Lower leg skin (tissue), 4 donors: ENCODE measurements at regions not wholly inside any gene's neighbourhood (a gene's known extent, or its start where the extent isn't known, plus 50 kb on each side); places are given as distances from the start of the nearest gene placed in this dataset.

Source experiments
- DNase-seq, 2 donors: peaks; one replicate each; pipeline ENCODE4 v3.0.0-alpha.2; 2019; ENCODE audit warnings: low spot score in 2 of 2
- H3K4me3 ChIP-seq: fragments of 200-600 bp; sonication (generic); 2 replicates; pipeline ENCODE4 v1.5.1; 2017; ENCODE audit warnings: mild to moderate bottlenecking, low read depth; ENCODE audit not compliant: poor library complexity, severe bottlenecking
- POLR2A ChIP-seq, 2 donors: fragments of 450-650 bp; IDR thresholded peaks; one replicate each; pipeline ENCODE4 v1.6.1; 2016 to 2017; ENCODE audit warnings: antibody characterized with exemption in 2 of 2, mild to moderate bottlenecking in 1 of 2, moderate library complexity in 1 of 2
- WGBS, 2 donors: methylation state at CpG; one replicate each; pipeline ENCODE4 v1.1.5; 2018; 5-methylcytosine and 5-hydroxymethylcytosine counted together
- intact Hi-C: fragments of 100-400 bp; cut with DNase I; formaldehyde crosslinking; loops from one replicate; pipeline ENCODE4 v1.15.0; 2023; ENCODE audit warnings: low total_unique reads
- TF ChIP-seq, protein P1 (sequence below), 3 donors: fragments of 450-650 bp; IDR thresholded peaks; one replicate each; pipeline ENCODE4 v1.5.1; 2016; ENCODE audit warnings: antibody characterized with exemption in 3 of 3, mild to moderate bottlenecking in 3 of 3, moderate library complexity in 2 of 3

DNA sequence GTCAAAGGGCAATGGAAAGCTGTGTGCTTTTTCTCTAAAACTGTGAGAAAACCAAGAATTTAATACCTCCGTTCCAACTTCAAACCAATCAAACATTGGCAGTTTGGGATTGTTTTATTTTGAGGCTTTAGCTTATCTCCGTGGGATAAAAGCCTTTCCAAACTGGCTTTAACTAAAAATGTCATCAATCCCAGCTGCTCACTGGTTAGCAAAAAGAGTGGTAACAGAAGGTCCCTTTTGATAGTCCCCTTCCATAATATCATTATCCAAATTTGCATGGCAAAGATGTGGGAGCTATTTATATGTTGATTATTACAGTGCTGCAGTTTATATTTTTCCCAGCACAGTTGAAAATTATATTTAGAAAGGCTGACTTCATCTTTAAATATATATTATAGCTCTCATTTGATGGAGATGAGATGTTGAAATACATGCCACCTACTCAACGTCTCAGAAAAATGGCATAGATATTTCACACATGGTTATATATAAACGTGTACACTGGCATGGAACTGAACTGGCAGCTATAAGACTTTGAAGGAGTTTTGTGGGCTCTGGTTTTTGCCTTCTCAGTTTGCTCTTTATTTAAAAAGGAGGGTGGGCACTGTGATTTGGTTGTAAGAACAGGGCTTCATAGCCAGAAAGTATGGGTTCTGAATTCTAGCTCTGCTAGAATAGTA lies 707.1 kb upstream of the SLIT2 start:
- intact Hi-C loops, result no loop called here
- WGBS, 2 donors, result 75 to 76% methylated on average over 4 of the region's 4 CpGs
- H3K4me3 ChIP-seq, result no peak overlapping the region
- TF ChIP-seq POLR2A (IDR thresholded peaks at IDR 0.05), result no peak
- TF ChIP-seq, protein P1, sequence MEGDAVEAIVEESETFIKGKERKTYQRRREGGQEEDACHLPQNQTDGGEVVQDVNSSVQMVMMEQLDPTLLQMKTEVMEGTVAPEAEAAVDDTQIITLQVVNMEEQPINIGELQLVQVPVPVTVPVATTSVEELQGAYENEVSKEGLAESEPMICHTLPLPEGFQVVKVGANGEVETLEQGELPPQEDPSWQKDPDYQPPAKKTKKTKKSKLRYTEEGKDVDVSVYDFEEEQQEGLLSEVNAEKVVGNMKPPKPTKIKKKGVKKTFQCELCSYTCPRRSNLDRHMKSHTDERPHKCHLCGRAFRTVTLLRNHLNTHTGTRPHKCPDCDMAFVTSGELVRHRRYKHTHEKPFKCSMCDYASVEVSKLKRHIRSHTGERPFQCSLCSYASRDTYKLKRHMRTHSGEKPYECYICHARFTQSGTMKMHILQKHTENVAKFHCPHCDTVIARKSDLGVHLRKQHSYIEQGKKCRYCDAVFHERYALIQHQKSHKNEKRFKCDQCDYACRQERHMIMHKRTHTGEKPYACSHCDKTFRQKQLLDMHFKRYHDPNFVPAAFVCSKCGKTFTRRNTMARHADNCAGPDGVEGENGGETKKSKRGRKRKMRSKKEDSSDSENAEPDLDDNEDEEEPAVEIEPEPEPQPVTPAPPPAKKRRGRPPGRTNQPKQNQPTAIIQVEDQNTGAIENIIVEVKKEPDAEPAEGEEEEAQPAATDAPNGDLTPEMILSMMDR (IDR thresholded peaks at IDR 0.05), result no peak
- DNase-seq, result no peak

DNA sequence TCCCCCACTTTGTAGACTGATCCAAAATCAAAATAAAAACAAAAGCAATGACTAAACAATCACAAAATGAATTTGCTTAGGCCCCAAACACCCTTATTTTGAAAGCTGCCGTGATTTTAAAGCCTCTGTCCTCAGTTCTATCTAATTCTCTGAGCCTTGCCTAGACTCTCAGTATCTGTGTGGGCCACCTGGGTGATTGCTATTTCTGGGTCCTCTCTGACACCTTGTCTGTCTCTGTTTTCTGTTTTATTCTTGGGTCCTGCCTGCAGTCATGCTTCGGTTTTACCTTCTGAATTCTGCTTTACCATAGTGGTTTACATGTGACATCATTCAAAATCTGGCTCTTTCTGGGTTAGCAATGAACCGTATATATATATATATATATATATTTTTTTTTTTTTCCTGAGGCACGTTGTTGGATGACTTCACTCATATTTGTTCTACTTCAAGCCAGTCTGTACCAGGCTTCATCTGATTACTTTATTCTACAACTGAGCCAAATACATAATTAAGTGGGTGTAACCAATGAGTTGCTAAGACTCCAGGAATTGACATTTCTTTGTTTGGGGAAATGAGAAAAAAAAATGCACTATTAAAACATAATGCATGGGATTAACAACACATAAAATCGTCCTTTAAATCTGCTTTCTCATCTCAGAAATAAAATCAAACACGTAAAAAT lies 710.7 kb upstream of the SLIT2 start:
- DNase-seq, result no peak
- WGBS, 2 donors, result 47 to 48% methylated on average over 6 of the region's 6 CpGs
- H3K4me3 ChIP-seq, result no peak overlapping the region
- no peak for TF ChIP-seq POLR2A (IDR thresholded peaks at IDR 0.05)
- TF ChIP-seq, protein P1 (IDR thresholded peaks at IDR 0.05), result no peak
- intact Hi-C loops, result no loop called here

DNA sequence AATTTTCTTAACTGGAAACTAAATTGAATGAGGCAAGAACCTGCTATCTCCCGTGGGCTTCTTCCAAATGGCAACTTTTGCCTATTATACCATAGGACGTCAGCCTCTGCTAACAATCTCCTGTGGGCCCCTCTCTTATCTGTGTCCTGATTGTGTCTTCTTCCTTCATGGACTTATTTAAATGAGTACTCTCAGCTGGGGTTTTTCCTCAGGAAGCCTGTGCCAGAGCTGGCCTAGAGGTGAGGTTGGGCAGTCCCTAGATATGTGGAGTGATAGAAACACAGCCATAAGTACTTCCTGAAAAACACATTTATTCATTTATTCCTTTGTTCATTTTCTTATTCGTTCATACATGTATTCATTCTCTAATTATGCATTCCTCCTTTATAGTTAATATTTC lies 712.5 kb upstream of the SLIT2 start:
- TF ChIP-seq POLR2A (IDR thresholded peaks at IDR 0.05), result no peak
- TF ChIP-seq, protein P1 (IDR thresholded peaks at IDR 0.05), result no peak
- DNase-seq, result no peak
- 49 to 55% methylated on average over 3 of the region's 3 CpGs for WGBS, 2 donors
- intact Hi-C loops, result no loop called here
- no peak overlapping the region for H3K4me3 ChIP-seq

DNA sequence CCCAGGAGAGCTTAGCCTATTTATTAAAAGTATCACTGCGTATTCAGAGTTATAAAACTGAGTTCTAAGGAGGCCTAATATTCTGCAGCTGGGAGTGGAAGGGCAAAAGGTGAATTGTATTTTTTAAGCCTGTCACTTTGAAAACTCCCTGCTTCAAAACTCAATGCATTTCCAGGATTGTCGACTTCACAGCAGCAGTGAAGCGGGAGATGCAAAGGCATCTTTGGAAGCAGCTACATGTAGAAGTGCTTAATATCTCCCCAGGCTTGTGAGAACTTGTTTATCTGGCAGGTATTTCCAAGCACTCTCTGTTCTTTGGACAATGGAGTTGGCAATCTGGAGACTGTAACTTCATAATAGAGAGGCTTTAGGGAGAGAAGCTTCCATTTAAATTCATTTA lies 717.5 kb upstream of the SLIT2 start:
- 55 to 72% methylated on average over 3 of the region's 3 CpGs for WGBS, 2 donors
- no peak for DNase-seq
- TF ChIP-seq, protein P1 (IDR thresholded peaks at IDR 0.05), result no peak
- TF ChIP-seq POLR2A (IDR thresholded peaks at IDR 0.05), result no peak
- H3K4me3 ChIP-seq, result no peak overlapping the region
- intact Hi-C loops, result no loop called here

DNA sequence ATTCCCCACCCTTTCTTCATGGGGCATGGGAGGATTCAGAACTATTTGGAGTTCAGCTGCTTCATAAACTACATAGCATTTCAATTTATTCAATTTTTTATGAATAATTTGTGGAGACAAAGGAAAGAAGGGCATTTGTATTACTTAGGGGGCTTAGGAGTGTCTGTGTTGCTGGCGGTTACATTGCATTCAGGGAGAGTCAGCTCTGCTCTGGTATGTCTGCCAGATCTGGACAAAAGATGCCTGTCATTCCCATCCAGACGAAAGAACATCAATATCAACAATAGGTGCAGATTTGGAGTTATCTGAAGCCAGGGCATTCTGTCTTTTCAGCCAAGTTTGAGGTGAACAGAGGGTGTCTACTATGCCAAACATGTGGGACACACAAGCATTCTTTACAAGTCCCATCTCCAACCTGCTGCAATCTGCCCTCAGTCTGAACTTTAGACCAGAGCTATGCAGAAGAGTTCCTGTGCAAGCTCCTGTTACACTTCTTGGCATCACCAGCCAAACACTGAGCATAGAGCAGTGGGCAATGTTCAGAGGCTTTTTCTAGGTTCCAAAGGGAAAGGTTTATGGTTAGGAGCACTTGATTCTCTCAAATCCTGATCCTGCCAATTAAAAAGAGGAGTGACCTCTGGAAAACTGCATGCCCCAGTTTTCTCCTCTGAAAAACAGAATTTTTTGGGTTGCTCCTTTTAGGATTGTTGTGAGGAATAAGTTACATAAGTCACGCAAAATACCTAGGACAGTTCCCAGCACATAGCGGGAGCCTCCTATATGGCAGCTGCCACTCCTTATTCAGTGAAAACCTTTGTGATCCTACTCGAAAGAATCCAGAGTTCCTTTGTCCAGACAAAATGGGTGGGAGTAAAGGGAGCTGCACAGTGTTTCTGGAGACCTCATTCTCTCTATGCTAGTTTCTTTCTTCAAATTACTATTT lies 719.5 kb upstream of the SLIT2 start:
- H3K4me3 ChIP-seq, result no peak overlapping the region
- DNase-seq, result no peak
- 82 to 83% methylated on average over 5 of the region's 5 CpGs for WGBS, 2 donors
- intact Hi-C loops, result no loop called here
- TF ChIP-seq, protein P1 (IDR thresholded peaks at IDR 0.05), result no peak
- TF ChIP-seq POLR2A (IDR thresholded peaks at IDR 0.05), result no peak
